ENCODE measurements at regions not wholly inside any gene's neighbourhood (a gene's known extent, or its start where the extent isn't known, plus 50 kb on each side); places are given as distances from the start of the nearest gene placed in this dataset.

GRCh38 chr2:67229706-67230105 is 167.4 kb upstream of the ETAA1 start:
- Histone ChIP-seq H3K4me3 (no peak overlapping the region), H3K4me1 (no peaks in the 10 kb centered on the region), H3K36me3 (no peaks in the 10 kb centered on the region), H3K9me3 (no peaks in the 10 kb centered on the region), H3K27ac (no peak overlapping the region), H3K27me3 (no peaks in the 10 kb centered on the region)
- no peak for DNase-seq
- TF ChIP-seq CTCF (IDR thresholded peaks at IDR 0.05) (no peak), POLR2A (IDR thresholded peaks at IDR 0.05) (no peak)

GRCh38 chr2:67232936-67233335 is 164.2 kb upstream of the ETAA1 start:
- TF ChIP-seq CTCF (IDR thresholded peaks at IDR 0.05) (no peak), POLR2A (IDR thresholded peaks at IDR 0.05) (no peak)
- no peak overlapping the region for H3K4me3 ChIP-seq

GRCh38 chr2:67234440-67234839 is 162.7 kb upstream of the ETAA1 start:
- DNase-seq: no peak
- no peak for TF ChIP-seq POLR2A (IDR thresholded peaks at IDR 0.05)
- TF ChIP-seq CTCF (IDR thresholded peaks at IDR 0.05): peak in 3 of 6 experiments; percentile 12 to 23 (median 13)
- Histone ChIP-seq H3K4me1 (no peaks in the 10 kb centered on the region), H3K27me3 (no peaks in the 10 kb centered on the region), H3K27ac (no peak overlapping the region), H3K36me3 (no peaks in the 10 kb centered on the region), H3K4me3 (no peak overlapping the region), H3K9me3 (no peaks in the 10 kb centered on the region)

More at GRCh38 chr2:67232936-67233335, 164.2 kb upstream of the ETAA1 start:
- no peak for DNase-seq
- H3K27ac ChIP-seq: no peak overlapping the region
- no peaks in the 10 kb centered on the region for H3K9me3 ChIP-seq
- H3K4me1 ChIP-seq: no peaks in the 10 kb centered on the region
- H3K36me3 ChIP-seq: no peaks in the 10 kb centered on the region
- H3K27me3 ChIP-seq: no peaks in the 10 kb centered on the region

GRCh38 chr2:67237288-67237687 is 159.8 kb upstream of the ETAA1 start:
- no peak for TF ChIP-seq CTCF (IDR thresholded peaks at IDR 0.05)
- TF ChIP-seq POLR2A (IDR thresholded peaks at IDR 0.05): no peak
- no peaks in the 10 kb centered on the region for H3K27me3 ChIP-seq
- DNase-seq: no peak
- H3K36me3 ChIP-seq: no peaks in the 10 kb centered on the region
- H3K9me3 ChIP-seq: no peaks in the 10 kb centered on the region
- H3K4me3 ChIP-seq: no peak overlapping the region
- H3K4me1 ChIP-seq: no peaks in the 10 kb centered on the region
- H3K27ac ChIP-seq: no peak overlapping the region

GRCh38 chr2:67240507-67240906 is 156.6 kb upstream of the ETAA1 start:
- Histone ChIP-seq H3K36me3 (no peaks in the 10 kb centered on the region), H3K4me3 (no peak overlapping the region), H3K27ac (no peak overlapping the region), H3K4me1 (no peaks in the 10 kb centered on the region), H3K9me3 (no peaks in the 10 kb centered on the region), H3K27me3 (no peaks in the 10 kb centered on the region)
- no peak for DNase-seq
- TF ChIP-seq POLR2A (IDR thresholded peaks at IDR 0.05): no peak
- TF ChIP-seq CTCF (IDR thresholded peaks at IDR 0.05): no peak

- Histone ChIP-seq H3K4me1 (no peaks in the 10 kb centered on the region), H3K27ac (no peak overlapping the region), H3K4me3 (no peak overlapping the region), H3K36me3 (no peaks in the 10 kb centered on the region), H3K9me3 (no peaks in the 10 kb centered on the region), H3K27me3 (no peaks in the 10 kb centered on the region)
- no peak for DNase-seq
- TF ChIP-seq CTCF (IDR thresholded peaks at IDR 0.05) (no peak), POLR2A (IDR thresholded peaks at IDR 0.05) (no peak)
These were observed 155.7 kb upstream of the ETAA1 start for GRCh38 chr2:67241453-67241852.

Measured in Peyer's patch (tissue), 4 donors.